ENCODE measurements at regions not wholly inside any gene's neighbourhood (a gene's known extent, or its start where the extent isn't known, plus 50 kb on each side); places are given as distances from the start of the nearest gene placed in this dataset.

DNA sequence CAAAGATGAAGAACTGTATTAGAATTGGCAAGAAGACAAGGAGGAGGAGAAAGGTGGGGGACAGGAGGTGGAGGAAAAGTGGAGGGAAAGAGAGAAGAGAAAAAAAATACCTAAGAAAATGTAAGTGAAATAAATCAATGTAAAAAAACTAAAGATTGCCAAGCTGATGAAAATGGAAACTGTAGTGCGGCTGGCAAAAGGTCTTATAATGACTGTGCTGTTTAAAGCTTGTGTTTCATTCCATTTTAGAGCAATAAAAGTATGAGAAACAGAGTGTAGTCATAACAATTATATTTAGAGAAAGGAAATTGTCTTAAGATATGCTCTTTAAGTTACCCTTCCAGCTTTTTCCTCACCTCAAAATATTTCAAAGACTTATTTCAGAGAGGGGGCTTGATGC is 670.5 kb upstream of the SEMA6A start:
- TF ChIP-seq POLR2AphosphoS5 (IDR thresholded peaks at IDR 0.05; ENCODE audit: low read depth, low read length) (no peak), POLR2A (IDR thresholded peaks at IDR 0.05; ENCODE audit: low read depth, low read length) (no peak)

Data from GM12892 (cell line).